22Rv1 (cell line): ENCODE measurements at regions not wholly inside any gene's neighbourhood (a gene's known extent, or its start where the extent isn't known, plus 50 kb on each side); places are given as distances from the start of the nearest gene placed in this dataset.

ENCODE experiments used
- H3K27ac ChIP-seq: fragments of 450-650 bp; 2 replicates; pipeline ENCODE4 v1.5.1; 2017
- ZFX ChIP-seq: fragments of 450-650 bp; IDR thresholded peaks from 2 replicates; pipeline ENCODE4 v1.6.1; 2017; ENCODE audit warnings: antibody characterized with exemption, borderline replicate concordance
- TF ChIP-seq, protein P1 (sequence below): fragments of 450-650 bp; IDR thresholded peaks from 2 replicates; pipeline ENCODE4 v1.5.1; 2017; ENCODE audit warnings: mild to moderate bottlenecking

DNA sequence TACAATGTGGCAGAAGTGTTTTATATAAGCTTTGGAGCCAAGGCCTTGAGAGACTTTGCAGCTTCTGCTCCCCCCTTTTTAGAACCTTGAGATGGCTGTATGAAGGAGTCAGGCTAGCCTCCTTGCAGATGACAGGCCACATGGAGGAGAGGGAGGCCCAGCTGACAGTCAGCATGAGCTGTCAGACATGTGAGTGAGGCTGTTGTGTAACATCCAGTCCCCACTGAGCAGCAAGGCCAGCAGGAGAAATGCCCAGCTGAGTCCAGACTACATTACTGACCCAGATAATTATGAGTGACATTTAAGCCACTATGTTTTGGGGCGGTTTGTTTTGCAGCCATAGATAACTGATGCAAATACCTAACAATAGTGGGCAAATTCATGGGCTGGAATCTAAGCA lies 515.3 kb upstream of the ARX start:
- H3K27ac ChIP-seq, result no peak overlapping the region
- no peak for TF ChIP-seq ZFX
- TF ChIP-seq, protein P1, sequence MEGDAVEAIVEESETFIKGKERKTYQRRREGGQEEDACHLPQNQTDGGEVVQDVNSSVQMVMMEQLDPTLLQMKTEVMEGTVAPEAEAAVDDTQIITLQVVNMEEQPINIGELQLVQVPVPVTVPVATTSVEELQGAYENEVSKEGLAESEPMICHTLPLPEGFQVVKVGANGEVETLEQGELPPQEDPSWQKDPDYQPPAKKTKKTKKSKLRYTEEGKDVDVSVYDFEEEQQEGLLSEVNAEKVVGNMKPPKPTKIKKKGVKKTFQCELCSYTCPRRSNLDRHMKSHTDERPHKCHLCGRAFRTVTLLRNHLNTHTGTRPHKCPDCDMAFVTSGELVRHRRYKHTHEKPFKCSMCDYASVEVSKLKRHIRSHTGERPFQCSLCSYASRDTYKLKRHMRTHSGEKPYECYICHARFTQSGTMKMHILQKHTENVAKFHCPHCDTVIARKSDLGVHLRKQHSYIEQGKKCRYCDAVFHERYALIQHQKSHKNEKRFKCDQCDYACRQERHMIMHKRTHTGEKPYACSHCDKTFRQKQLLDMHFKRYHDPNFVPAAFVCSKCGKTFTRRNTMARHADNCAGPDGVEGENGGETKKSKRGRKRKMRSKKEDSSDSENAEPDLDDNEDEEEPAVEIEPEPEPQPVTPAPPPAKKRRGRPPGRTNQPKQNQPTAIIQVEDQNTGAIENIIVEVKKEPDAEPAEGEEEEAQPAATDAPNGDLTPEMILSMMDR, result no peak

DNA sequence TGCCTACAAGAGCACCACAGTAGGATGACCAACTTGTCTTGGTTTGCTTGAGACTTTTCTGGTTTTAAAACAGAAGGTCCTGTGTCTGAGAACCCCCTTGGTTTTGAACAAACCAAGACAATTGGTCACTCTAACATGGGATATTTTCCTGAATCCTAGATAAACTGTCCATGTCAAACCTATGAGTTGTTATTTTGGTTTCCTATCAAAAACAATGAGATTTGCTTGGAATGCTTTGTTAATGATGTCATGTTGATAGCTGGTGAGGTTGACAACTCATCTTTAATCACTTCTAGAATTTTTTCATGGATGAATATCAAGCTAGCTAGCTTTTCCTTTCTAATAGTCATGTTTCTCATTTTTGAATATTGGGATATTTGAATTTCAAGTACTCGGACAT lies 518.3 kb upstream of the ARX start:
- TF ChIP-seq ZFX, result no peak
- TF ChIP-seq, protein P1, result no peak

DNA sequence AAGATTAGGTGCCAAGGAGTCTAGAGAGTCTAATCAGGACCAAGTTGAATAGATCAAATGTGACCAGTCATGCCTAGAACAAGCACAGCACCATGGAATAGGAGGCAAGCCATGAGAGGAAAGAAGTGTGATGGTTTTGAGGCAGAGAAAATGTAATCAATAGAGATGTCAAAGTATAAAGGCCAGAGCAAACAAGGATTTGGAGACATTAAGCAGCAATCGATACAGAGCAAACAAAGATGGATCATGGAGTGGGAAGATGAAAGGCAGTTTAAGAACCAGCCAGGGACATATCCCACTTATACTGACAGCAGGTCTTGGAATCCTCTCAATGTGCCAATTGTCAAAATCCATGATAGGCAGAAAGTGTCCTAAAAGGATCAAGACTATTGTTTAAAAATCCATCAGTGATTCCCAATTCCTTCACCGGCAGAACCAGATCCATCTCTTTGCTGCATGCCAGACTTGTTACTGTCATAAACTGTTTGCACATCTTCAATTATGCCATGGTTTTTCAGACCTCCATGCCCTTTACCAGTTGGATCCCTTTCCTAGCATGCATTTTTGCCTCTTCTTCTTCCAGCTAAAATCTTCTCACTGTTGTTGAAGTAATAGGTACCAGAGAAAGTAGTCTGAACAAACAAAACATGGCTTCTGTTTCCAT lies 520.7 kb upstream of the ARX start:
- no peak overlapping the region for H3K27ac ChIP-seq

More for the DNA sequence above, 518.3 kb upstream of the ARX start:
- no peak overlapping the region for H3K27ac ChIP-seq

GRCh38 chrX:25537699-25538098 lies 521.9 kb upstream of the ARX start:
- TF ChIP-seq ZFX, result no peak
- TF ChIP-seq, protein P1, result no peak
- H3K27ac ChIP-seq, result no peak overlapping the region

More for the DNA sequence above, 520.7 kb upstream of the ARX start:
- TF ChIP-seq, protein P1, result no peak
- TF ChIP-seq ZFX, result no peak

- H3K27ac ChIP-seq, result no peak overlapping the region
- TF ChIP-seq ZFX, result no peak
- TF ChIP-seq, protein P1, result no peak
These were observed 528.9 kb upstream of the ARX start for GRCh38 chrX:25544641-25545040.

DNA sequence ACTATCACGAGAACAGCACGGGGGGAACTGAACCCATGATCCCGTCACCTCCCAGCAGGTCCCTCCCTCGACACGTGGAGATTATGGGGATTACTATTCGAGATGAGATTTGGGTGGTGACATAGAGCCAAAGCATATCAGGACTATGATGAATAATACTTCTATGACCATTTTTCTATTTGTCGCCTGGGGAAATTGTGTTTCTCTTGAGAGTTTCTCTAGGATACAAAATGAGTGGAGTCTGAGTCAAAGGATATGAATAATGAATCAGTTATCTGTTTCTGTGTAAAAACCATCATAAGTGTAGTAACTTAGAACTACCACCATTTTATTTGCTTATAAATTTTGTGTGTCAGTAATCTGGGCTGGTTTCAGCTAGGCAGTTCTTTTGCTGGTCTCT lies 533.0 kb upstream of the ARX start:
- no peak overlapping the region for H3K27ac ChIP-seq
- no peak for TF ChIP-seq ZFX
- TF ChIP-seq, protein P1, result no peak

GRCh38 chrX:25555521-25555920 lies 539.8 kb upstream of the ARX start:
- TF ChIP-seq, protein P1, result no peak
- no peak for TF ChIP-seq ZFX
- no peak overlapping the region for H3K27ac ChIP-seq
